Right lobe of liver (tissue), 4 donors: ENCODE measurements at regions not wholly inside any gene's neighbourhood (a gene's known extent, or its start where the extent isn't known, plus 50 kb on each side); places are given as distances from the start of the nearest gene placed in this dataset.

Experiments used
- CTCF ChIP-seq, 4 donors: fragments of 200-600 bp in 3 of 4; fragments of 450-650 bp in 1 of 4; IDR thresholded peaks; one replicate each; pipeline versions ENCODE4 v1.5.1 to v1.8.0; 2016 to 2022; ENCODE audit warnings: antibody characterized with exemption in 4 of 4, mild to moderate bottlenecking in 2 of 4
- POLR2A ChIP-seq: fragments of 450-650 bp; IDR thresholded peaks from one replicate; pipeline ENCODE4 v1.6.1; 2017; ENCODE audit warnings: antibody characterized with exemption, mild to moderate bottlenecking
- donor health status: DM: no; HTN: no; CAD: no.
- donor health status: DM: no; HTN: no; CAD: no.
- donor health status: DM: no; HTN: yes; CAD: no.

GRCh38 chr17:56723421-56723820, 110.3 kb downstream of the C17orf67 start:
- no peak for TF ChIP-seq CTCF (IDR thresholded peaks at IDR 0.05)
- no peak for TF ChIP-seq POLR2A
